ENCODE measurements at regions not wholly inside any gene's neighbourhood (a gene's known extent, or its start where the extent isn't known, plus 50 kb on each side); places are given as distances from the start of the nearest gene placed in this dataset.

DNA sequence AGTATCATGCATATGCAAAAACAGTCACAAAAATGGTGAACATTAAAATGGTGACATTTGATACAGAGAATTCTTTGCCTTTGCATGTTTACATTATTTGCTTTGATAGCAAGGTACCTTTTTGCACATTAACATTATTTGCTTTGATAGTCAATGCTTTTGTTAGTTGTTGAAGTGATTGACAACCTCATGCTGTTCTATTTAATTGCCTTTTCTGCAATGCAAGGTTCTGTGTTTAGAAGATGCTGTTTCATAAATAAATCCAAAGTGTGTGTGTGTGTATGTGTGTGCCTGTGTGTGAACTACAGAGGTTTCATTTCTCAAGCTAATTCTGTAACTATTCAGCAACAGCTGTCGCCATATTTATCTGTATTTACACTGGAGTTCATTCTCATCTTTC lies 668.7 kb downstream of the NR2F1-AS1 start:
- no peak for DNase-seq
- Histone ChIP-seq H3K27me3 (no peaks in the 10 kb centered on the region), H3K9me3 (no peaks in the 10 kb centered on the region), H3K4me1 (no peaks in the 10 kb centered on the region), H3K36me3 (no peaks in the 10 kb centered on the region), H3K4me3 (no peak overlapping the region), H3K27ac (no peak overlapping the region)
- TF ChIP-seq POLR2AphosphoS5 (IDR thresholded peaks at IDR 0.05) (no peak), EP300 (IDR thresholded peaks at IDR 0.05; ENCODE audit: low read depth) (no peak), POLR2A (IDR thresholded peaks at IDR 0.05) (no peak)
- TF ChIP-seq, protein P1, sequence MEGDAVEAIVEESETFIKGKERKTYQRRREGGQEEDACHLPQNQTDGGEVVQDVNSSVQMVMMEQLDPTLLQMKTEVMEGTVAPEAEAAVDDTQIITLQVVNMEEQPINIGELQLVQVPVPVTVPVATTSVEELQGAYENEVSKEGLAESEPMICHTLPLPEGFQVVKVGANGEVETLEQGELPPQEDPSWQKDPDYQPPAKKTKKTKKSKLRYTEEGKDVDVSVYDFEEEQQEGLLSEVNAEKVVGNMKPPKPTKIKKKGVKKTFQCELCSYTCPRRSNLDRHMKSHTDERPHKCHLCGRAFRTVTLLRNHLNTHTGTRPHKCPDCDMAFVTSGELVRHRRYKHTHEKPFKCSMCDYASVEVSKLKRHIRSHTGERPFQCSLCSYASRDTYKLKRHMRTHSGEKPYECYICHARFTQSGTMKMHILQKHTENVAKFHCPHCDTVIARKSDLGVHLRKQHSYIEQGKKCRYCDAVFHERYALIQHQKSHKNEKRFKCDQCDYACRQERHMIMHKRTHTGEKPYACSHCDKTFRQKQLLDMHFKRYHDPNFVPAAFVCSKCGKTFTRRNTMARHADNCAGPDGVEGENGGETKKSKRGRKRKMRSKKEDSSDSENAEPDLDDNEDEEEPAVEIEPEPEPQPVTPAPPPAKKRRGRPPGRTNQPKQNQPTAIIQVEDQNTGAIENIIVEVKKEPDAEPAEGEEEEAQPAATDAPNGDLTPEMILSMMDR (IDR thresholded peaks at IDR 0.05), result no peak
- intact Hi-C loops (cut with DNase I; ENCODE audit: low total_unique reads) (no loop called here), in situ Hi-C loops (cut with MboI; ENCODE audit: low pct_ligation_motif_present in 1 of 4, low pct_unique_long_range_greater_than_20kb in 1 of 4, low sequenced_read_pairs in 3 of 4) (no loop called here)
- WGBS, 2 donors (ENCODE audit: low coverage in 1 of 2), result 57 to 70% methylated on average over 1 of the region's 1 CpG

GRCh38 chr5:92911851-92912250 lies 669.2 kb downstream of the NR2F1-AS1 start:
- intact Hi-C loops (cut with DNase I; ENCODE audit: low total_unique reads), result no loop called here
- H3K27ac ChIP-seq, result no peak overlapping the region
- TF ChIP-seq, protein P1 (IDR thresholded peaks at IDR 0.05), result no peak
- TF ChIP-seq EP300 (IDR thresholded peaks at IDR 0.05; ENCODE audit: low read depth) (no peak), POLR2A (IDR thresholded peaks at IDR 0.05) (no peak), POLR2AphosphoS5 (IDR thresholded peaks at IDR 0.05) (no peak)
- H3K27me3 ChIP-seq, result no peaks in the 10 kb centered on the region
- no peaks in the 10 kb centered on the region for H3K36me3 ChIP-seq
- H3K9me3 ChIP-seq, result no peaks in the 10 kb centered on the region
- in situ Hi-C loops (cut with MboI; ENCODE audit: low pct_ligation_motif_present in 1 of 4, low pct_unique_long_range_greater_than_20kb in 1 of 4, low sequenced_read_pairs in 3 of 4), result no loop called here
- H3K4me3 ChIP-seq, result no peak overlapping the region
- no peaks in the 10 kb centered on the region for H3K4me1 ChIP-seq
- no peak for DNase-seq
- 65 to 71% methylated on average over 1 of the region's 1 CpG for WGBS, 2 donors (ENCODE audit: low coverage in 1 of 2)

DNA sequence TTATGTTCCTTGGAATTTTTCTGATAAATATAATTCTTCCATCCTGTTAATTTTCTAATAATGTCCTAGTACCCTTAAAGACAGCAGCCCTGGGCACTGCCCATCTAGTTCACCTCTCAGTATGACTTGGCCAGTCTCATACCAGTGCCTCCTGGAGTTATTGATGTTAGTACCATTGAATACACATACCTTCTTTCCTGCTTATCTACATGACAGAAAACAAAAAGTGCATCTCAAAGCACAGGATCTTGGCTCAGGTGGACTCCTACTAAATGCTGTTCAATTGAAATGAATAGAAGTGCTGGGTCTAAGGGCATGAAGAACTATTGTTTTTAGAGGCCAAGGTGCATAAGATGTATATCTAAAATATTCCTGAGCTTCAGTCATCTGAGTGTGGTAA lies 669.7 kb downstream of the NR2F1-AS1 start:
- intact Hi-C loops (cut with DNase I; ENCODE audit: low total_unique reads) (no loop called here), in situ Hi-C loops (cut with MboI; ENCODE audit: low pct_ligation_motif_present in 1 of 4, low pct_unique_long_range_greater_than_20kb in 1 of 4, low sequenced_read_pairs in 3 of 4) (no loop called here)
- Histone ChIP-seq H3K4me3 (no peak overlapping the region), H3K4me1 (no peaks in the 10 kb centered on the region), H3K27me3 (no peaks in the 10 kb centered on the region), H3K9me3 (no peaks in the 10 kb centered on the region), H3K27ac (no peak overlapping the region), H3K36me3 (no peaks in the 10 kb centered on the region)
- no peak for TF ChIP-seq EP300 (IDR thresholded peaks at IDR 0.05; ENCODE audit: low read depth)
- no peak for TF ChIP-seq POLR2AphosphoS5 (IDR thresholded peaks at IDR 0.05)
- TF ChIP-seq, protein P1 (IDR thresholded peaks at IDR 0.05), result no peak
- no peak for TF ChIP-seq POLR2A (IDR thresholded peaks at IDR 0.05)
- DNase-seq, result no peak

GRCh38 chr5:92909602-92909962 lies 671.4 kb downstream of the NR2F1-AS1 start:
- no peaks in the 10 kb centered on the region for H3K27me3 ChIP-seq
- DNase-seq, result no peak
- H3K4me3 ChIP-seq, result no peak overlapping the region
- no peaks in the 10 kb centered on the region for H3K4me1 ChIP-seq
- TF ChIP-seq EP300 (IDR thresholded peaks at IDR 0.05; ENCODE audit: low read depth), result no peak
- TF ChIP-seq, protein P1 (IDR thresholded peaks at IDR 0.05), result no peak
- no peak for TF ChIP-seq POLR2A (IDR thresholded peaks at IDR 0.05)
- no peak for TF ChIP-seq POLR2AphosphoS5 (IDR thresholded peaks at IDR 0.05)
- H3K9me3 ChIP-seq, result no peaks in the 10 kb centered on the region
- intact Hi-C loops (cut with DNase I; ENCODE audit: low total_unique reads), result no loop called here
- no peaks in the 10 kb centered on the region for H3K36me3 ChIP-seq
- WGBS, 2 donors (ENCODE audit: low coverage in 1 of 2), result 50 to 80% methylated on average over 1 to 6 of the region's 6 CpGs
- H3K27ac ChIP-seq, result no peak overlapping the region
- in situ Hi-C loops (cut with MboI; ENCODE audit: low pct_ligation_motif_present in 1 of 4, low pct_unique_long_range_greater_than_20kb in 1 of 4, low sequenced_read_pairs in 3 of 4), result no loop called here
